Neural progenitor cell (in vitro differentiated cells): ENCODE measurements at regions not wholly inside any gene's neighbourhood (a gene's known extent, or its start where the extent isn't known, plus 50 kb on each side); places are given as distances from the start of the nearest gene placed in this dataset.

Source experiments
- DNase-seq: peaks from one replicate; pipeline ENCODE4 v3.0.0-alpha.2; 2016; ENCODE audit warnings: low spot score
- H2AFZ ChIP-seq: fragments of 200-600 bp; sonication (generic); replicated peaks from 2 replicates; pipeline ENCODE4 v1.6.1; 2016; ENCODE audit warnings: antibody characterized with exemption
- H3F3A ChIP-seq: fragments of 200-600 bp; sonication (generic); 2 replicates; pipeline ENCODE4 v1.6.1; 2016; ENCODE audit warnings: antibody characterized with exemption, low read depth
- H3K27ac ChIP-seq: fragments of 200-600 bp; sonication (generic); 2 replicates; pipeline ENCODE4 v1.5.1; 2016; ENCODE audit warnings: mild to moderate bottlenecking
- H3K27me3 ChIP-seq: fragments of 200-600 bp; sonication (generic); 2 replicates; pipeline ENCODE4 v1.6.1; 2016; ENCODE audit warnings: mild to moderate bottlenecking, moderate library complexity
- H3K36me3 ChIP-seq: fragments of 200-600 bp; sonication (generic); 2 replicates; pipeline ENCODE4 v1.5.1; 2016
- H3K4me1 ChIP-seq: fragments of 200-600 bp; sonication (generic); 2 replicates; pipeline ENCODE4 v1.6.1; 2016; ENCODE audit warnings: mixed run types
- H3K4me2 ChIP-seq: fragments of 200-600 bp; sonication (generic); 2 replicates; pipeline ENCODE4 v1.6.1; 2016
- H3K4me3 ChIP-seq: fragments of 200-600 bp; sonication (generic); 2 replicates; pipeline ENCODE4 v1.5.1; 2016
- H3K79me2 ChIP-seq: fragments of 200-600 bp; sonication (generic); 2 replicates; pipeline ENCODE4 v1.6.1; 2016; ENCODE audit warnings: low read depth
- H3K9ac ChIP-seq: fragments of 200-600 bp; sonication (generic); 2 replicates; pipeline ENCODE4 v1.6.1; 2016
- H3K9me3 ChIP-seq: fragments of 200-600 bp; sonication (generic); 2 replicates; pipeline ENCODE4 v1.5.1; 2016; ENCODE audit warnings: low read depth
- H4K20me1 ChIP-seq: fragments of 200-600 bp; sonication (generic); 2 replicates; pipeline ENCODE4 v1.6.1; 2016; ENCODE audit warnings: low read depth
- H3K27ac Mint-ChIP-seq: 3 replicates; pipeline ENCODE4 v1.8.0; 2021; ENCODE audit warnings: mixed read lengths
- H3K27me3 Mint-ChIP-seq: 2 replicates; pipeline ENCODE4 v1.8.0; 2022; ENCODE audit warnings: low read depth, mild to moderate bottlenecking, inconsistent platforms, moderate library complexity, mixed read lengths; ENCODE audit not compliant: insufficient read depth
- H3K36me3 Mint-ChIP-seq: 3 replicates; pipeline ENCODE4 v1.8.0; 2021; ENCODE audit warnings: mixed read lengths
- H3K4me1 Mint-ChIP-seq: 3 replicates; pipeline ENCODE4 v1.8.0; 2021; ENCODE audit warnings: mixed read lengths
- H3K4me3 Mint-ChIP-seq: 3 replicates; pipeline ENCODE4 v1.8.0; 2021; ENCODE audit warnings: mild to moderate bottlenecking, moderate library complexity, mixed read lengths
- H3K9me3 Mint-ChIP-seq: 3 replicates; pipeline ENCODE4 v1.8.0; 2020; ENCODE audit warnings: mixed read lengths
- EZH2 ChIP-seq: fragments of 200-600 bp; sonication (generic); IDR thresholded peaks from 2 replicates; pipeline ENCODE4 v1.6.1; 2017; ENCODE audit warnings: antibody characterized with exemption, mild to moderate bottlenecking, moderate library complexity
- EZH2phosphoT487 ChIP-seq: fragments of 200-600 bp; sonication (generic); IDR thresholded peaks from 2 replicates; pipeline ENCODE4 v1.6.1; 2017; ENCODE audit warnings: antibody characterized with exemption
- TF ChIP-seq, protein P1 (sequence below): fragments of 200-600 bp; sonication (generic); IDR thresholded peaks from 2 replicates; pipeline ENCODE4 v1.5.1; 2017; ENCODE audit warnings: antibody characterized with exemption, mild to moderate bottlenecking

DNA sequence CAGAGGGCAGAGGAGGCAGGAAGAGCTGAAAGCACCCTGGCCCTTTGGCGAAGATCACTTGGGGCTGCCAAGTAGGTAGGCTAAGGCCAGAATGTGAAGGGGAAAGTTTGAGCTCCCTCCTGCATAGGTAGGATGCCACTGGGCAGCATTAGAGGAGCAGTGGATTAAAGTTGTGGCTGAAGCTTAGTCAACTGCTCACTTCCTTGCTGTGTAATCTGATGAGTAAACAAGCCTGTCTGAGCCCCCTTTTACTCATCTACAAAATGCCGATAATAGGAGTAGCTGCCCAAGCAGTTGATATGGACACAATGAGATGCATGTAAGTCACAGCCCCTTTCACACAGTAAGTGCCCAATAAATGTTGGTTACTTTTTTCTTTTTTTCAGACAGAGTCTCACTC is 216.4 kb downstream of the MN1 start:
- H3K27ac Mint-ChIP-seq, result no peak overlapping the region
- Histone ChIP-seq H3K36me3 (no peaks in the 10 kb centered on the region), H4K20me1 (no peaks in the 10 kb centered on the region), H3K27ac (no peak overlapping the region), H2AFZ (no peak overlapping the region), H3K9me3 (no peaks in the 10 kb centered on the region), H3K79me2 (no peaks in the 10 kb centered on the region), H3K4me2 (no peak overlapping the region), H3K27me3 (peaks cover 36% of the 10 kb centered on the region), H3K4me1 (peaks cover 11% of the 10 kb centered on the region), H3F3A (peaks cover 5% of the 10 kb centered on the region), H3K4me3 (no peak overlapping the region), H3K9ac (no peak overlapping the region)
- DNase-seq, result peak; percentile 50
- H3K4me3 Mint-ChIP-seq, result no peak overlapping the region
- peaks cover 35% of the 10 kb centered on the region for H3K4me1 Mint-ChIP-seq
- no peaks in the 10 kb centered on the region for H3K36me3 Mint-ChIP-seq
- peaks cover 24% of the 10 kb centered on the region for H3K27me3 Mint-ChIP-seq
- H3K9me3 Mint-ChIP-seq, result no peaks in the 10 kb centered on the region
- TF ChIP-seq, protein P1, sequence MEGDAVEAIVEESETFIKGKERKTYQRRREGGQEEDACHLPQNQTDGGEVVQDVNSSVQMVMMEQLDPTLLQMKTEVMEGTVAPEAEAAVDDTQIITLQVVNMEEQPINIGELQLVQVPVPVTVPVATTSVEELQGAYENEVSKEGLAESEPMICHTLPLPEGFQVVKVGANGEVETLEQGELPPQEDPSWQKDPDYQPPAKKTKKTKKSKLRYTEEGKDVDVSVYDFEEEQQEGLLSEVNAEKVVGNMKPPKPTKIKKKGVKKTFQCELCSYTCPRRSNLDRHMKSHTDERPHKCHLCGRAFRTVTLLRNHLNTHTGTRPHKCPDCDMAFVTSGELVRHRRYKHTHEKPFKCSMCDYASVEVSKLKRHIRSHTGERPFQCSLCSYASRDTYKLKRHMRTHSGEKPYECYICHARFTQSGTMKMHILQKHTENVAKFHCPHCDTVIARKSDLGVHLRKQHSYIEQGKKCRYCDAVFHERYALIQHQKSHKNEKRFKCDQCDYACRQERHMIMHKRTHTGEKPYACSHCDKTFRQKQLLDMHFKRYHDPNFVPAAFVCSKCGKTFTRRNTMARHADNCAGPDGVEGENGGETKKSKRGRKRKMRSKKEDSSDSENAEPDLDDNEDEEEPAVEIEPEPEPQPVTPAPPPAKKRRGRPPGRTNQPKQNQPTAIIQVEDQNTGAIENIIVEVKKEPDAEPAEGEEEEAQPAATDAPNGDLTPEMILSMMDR, result no peak
- TF ChIP-seq EZH2phosphoT487, result peak; percentile 86

DNA sequence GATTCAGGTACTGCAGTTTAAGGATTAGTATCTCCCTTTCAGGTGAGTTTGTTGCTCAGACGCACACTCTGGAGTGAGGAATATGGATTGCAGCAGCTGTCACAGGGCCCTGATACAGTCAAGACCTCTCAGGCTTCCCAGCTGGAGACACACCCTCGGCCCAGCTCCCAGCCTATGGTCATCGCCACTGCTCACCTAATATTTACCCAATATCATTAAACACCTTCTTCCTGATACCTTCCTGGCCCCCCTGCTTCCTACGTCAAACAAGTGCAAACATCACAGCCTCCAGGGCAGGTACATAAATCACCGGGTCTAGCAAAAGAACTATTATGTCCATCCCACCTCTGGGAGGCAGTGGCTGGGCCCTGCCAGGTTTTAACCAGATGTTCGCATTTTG is 213.3 kb downstream of the MN1 start:
- H3K4me2 ChIP-seq, result no peak overlapping the region
- no peaks in the 10 kb centered on the region for H3K9me3 ChIP-seq
- Mint-ChIP-seq H3K9me3 (no peaks in the 10 kb centered on the region), H3K27ac (no peak overlapping the region), H3K36me3 (no peaks in the 10 kb centered on the region), H3K27me3 (peaks cover 22% of the 10 kb centered on the region), H3K4me3 (no peak overlapping the region), H3K4me1 (peaks cover 12% of the 10 kb centered on the region)
- no peak overlapping the region for H3K27ac ChIP-seq
- no peak overlapping the region for H3K4me3 ChIP-seq
- H3K79me2 ChIP-seq, result no peaks in the 10 kb centered on the region
- H3K36me3 ChIP-seq, result no peaks in the 10 kb centered on the region
- H2AFZ ChIP-seq, result no peak overlapping the region
- H4K20me1 ChIP-seq, result no peaks in the 10 kb centered on the region
- H3F3A ChIP-seq, result peaks cover 5% of the 10 kb centered on the region
- H3K27me3 ChIP-seq, result peaks cover 36% of the 10 kb centered on the region
- no peak for DNase-seq
- TF ChIP-seq EZH2phosphoT487 (no peak), EZH2 (no peak)
- TF ChIP-seq, protein P1, result no peak
- no peak overlapping the region for H3K9ac ChIP-seq
- H3K4me1 ChIP-seq, result peaks cover 5% of the 10 kb centered on the region

DNA sequence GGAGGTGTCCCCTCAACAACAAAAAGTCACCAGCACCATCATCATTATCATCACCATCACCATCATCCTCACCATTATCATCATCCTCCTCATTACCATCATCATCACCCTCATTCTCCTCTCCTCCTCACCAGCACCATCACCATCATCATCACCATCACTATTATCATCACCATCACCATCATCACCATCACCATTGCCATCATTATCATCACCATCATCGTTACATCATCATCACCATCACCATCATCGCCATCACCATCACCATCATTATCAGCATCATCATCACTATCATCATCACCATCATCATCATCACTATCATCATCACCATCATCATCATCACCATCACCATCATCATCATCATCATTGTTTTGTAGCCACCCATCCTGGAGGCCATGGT is 212.6 kb downstream of the MN1 start:
- Mint-ChIP-seq H3K4me3 (peak overlapping the region; percentile 17), H3K4me1 (peaks cover 8% of the 10 kb centered on the region), H3K36me3 (no peaks in the 10 kb centered on the region), H3K27ac (peak overlapping the region; percentile 10), H3K27me3 (peaks cover 26% of the 10 kb centered on the region), H3K9me3 (no peaks in the 10 kb centered on the region)
- Histone ChIP-seq H3K9me3 (no peaks in the 10 kb centered on the region), H4K20me1 (no peaks in the 10 kb centered on the region), H2AFZ (no peak overlapping the region), H3K27ac (no peak overlapping the region), H3K4me3 (no peak overlapping the region), H3K4me2 (no peak overlapping the region), H3K36me3 (no peaks in the 10 kb centered on the region), H3K79me2 (no peaks in the 10 kb centered on the region), H3K27me3 (peaks cover 31% of the 10 kb centered on the region), H3K4me1 (peaks cover 5% of the 10 kb centered on the region), H3K9ac (no peak overlapping the region), H3F3A (peaks cover 7% of the 10 kb centered on the region)
- no peak for DNase-seq
- TF ChIP-seq, protein P1, result no peak
- no peak for TF ChIP-seq EZH2phosphoT487
- TF ChIP-seq EZH2, result no peak
